ENCODE measurements at regions not wholly inside any gene's neighbourhood (a gene's known extent, or its start where the extent isn't known, plus 50 kb on each side); places are given as distances from the start of the nearest gene placed in this dataset.

GRCh38 chr21:24294171-24294570 is 1313.1 kb downstream of the MRPL39 start:
- DNase-seq = no peak
- Histone ChIP-seq H3K36me3 (no peaks in the 10 kb centered on the region), H3K27ac (no peak overlapping the region), H3K9me3 (no peaks in the 10 kb centered on the region), H3K27me3 (no peaks in the 10 kb centered on the region), H3K4me3 (no peak overlapping the region), H3K4me1 (ENCODE audit: insufficient read depth) (no peaks in the 10 kb centered on the region)
- TF ChIP-seq EP300 (IDR thresholded peaks at IDR 0.05) = no peak
- intact Hi-C loops (cut with DNase I) = no loop called here
- WGBS, 3 donors = 58 to 78% (median 61%) methylated on average over 2 of the region's 2 CpGs

GRCh38 chr21:24290151-24290833 is 1317.0 kb downstream of the MRPL39 start:
- Histone ChIP-seq H3K4me1 (ENCODE audit: insufficient read depth) (no peaks in the 10 kb centered on the region), H3K9me3 (no peaks in the 10 kb centered on the region), H3K4me3 (no peak overlapping the region), H3K27me3 (no peaks in the 10 kb centered on the region), H3K27ac (no peak overlapping the region), H3K36me3 (no peaks in the 10 kb centered on the region)
- WGBS, 3 donors = 62 to 75% (median 69%) methylated on average over 6 of the region's 6 CpGs
- intact Hi-C loops (cut with DNase I) = no loop called here
- DNase-seq = no peak
- TF ChIP-seq CTCF (IDR thresholded peaks at IDR 0.05) (no peak), EP300 (IDR thresholded peaks at IDR 0.05) (no peak), POLR2A (IDR thresholded peaks at IDR 0.05) (no peak)

DNA sequence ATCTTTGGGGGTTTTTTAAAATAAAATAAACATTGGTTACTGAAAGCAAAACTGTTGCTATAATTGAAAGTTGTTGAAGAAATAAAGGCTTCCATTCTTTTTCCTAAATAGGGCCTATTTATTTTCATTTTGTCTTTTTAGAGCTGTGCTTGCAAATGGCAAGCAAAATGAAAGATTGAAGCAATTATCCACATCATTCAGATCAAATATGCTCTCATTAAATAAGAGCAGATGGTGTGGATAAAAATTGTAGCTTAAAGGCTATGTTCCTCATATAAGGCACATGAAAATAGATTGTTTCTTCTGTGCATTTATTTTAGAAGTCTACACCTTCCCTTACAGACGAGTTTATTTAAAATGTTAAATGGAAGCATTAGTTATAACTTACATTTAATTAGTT is 1317.7 kb downstream of the MRPL39 start:
- intact Hi-C loops (cut with DNase I) = no loop called here
- Histone ChIP-seq H3K27me3 (no peaks in the 10 kb centered on the region), H3K9me3 (no peaks in the 10 kb centered on the region)

DNA sequence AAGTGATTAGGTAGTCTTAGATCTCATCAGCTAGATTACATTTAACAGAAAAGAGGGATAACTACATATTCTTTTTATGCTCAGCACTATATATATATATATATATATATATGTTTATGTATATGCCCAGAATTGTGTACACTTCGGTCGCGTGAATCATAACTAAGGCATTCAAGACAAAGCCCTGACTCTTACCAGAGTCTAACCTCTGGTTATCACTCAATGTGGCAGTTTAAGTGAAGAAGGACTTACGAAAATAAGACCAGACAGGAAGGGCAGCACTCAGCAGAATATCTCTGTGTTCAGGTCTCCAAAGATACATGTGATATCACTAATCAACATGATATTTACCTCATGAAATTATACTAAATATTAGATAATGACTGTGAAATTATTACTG is 1326.7 kb downstream of the MRPL39 start:
- TF ChIP-seq EP300 (IDR thresholded peaks at IDR 0.05) (no peak), POLR2A (IDR thresholded peaks at IDR 0.05) (no peak), CTCF (IDR thresholded peaks at IDR 0.05) (no peak)
- H3K27me3 ChIP-seq = no peaks in the 10 kb centered on the region
- WGBS, 3 donors = 79 to 91% (median 85%) methylated on average over 4 of the region's 4 CpGs
- no peak overlapping the region for H3K4me3 ChIP-seq
- no peaks in the 10 kb centered on the region for H3K36me3 ChIP-seq
- H3K27ac ChIP-seq = no peak overlapping the region
- no peaks in the 10 kb centered on the region for H3K4me1 ChIP-seq (ENCODE audit: insufficient read depth)
- no peak for DNase-seq
- H3K9me3 ChIP-seq = no peaks in the 10 kb centered on the region
- intact Hi-C loops (cut with DNase I) = no loop called here

More for the DNA sequence above, 1317.7 kb downstream of the MRPL39 start:
- TF ChIP-seq EP300 (IDR thresholded peaks at IDR 0.05) = no peak
- no peak for TF ChIP-seq CTCF (IDR thresholded peaks at IDR 0.05)
- TF ChIP-seq POLR2A (IDR thresholded peaks at IDR 0.05) = no peak
- WGBS, 3 donors = 84 to 91% (median 89%) methylated on average over 1 of the region's 1 CpG
- Histone ChIP-seq H3K36me3 (no peaks in the 10 kb centered on the region), H3K27ac (no peak overlapping the region), H3K4me3 (no peak overlapping the region), H3K4me1 (ENCODE audit: insufficient read depth) (no peaks in the 10 kb centered on the region)
- no peak for DNase-seq

- intact Hi-C loops (cut with DNase I) = no loop called here
- WGBS, 3 donors = 88 to 93% (median 91%) methylated on average over 2 of the region's 2 CpGs
- no peak for DNase-seq
- Histone ChIP-seq H3K4me1 (ENCODE audit: insufficient read depth) (no peaks in the 10 kb centered on the region), H3K4me3 (no peak overlapping the region), H3K9me3 (no peaks in the 10 kb centered on the region), H3K27ac (no peak overlapping the region), H3K27me3 (no peaks in the 10 kb centered on the region), H3K36me3 (no peaks in the 10 kb centered on the region)
- TF ChIP-seq POLR2A (IDR thresholded peaks at IDR 0.05) = no peak
- no peak for TF ChIP-seq EP300 (IDR thresholded peaks at IDR 0.05)
- no peak for TF ChIP-seq CTCF (IDR thresholded peaks at IDR 0.05)
These were observed 1328.6 kb downstream of the MRPL39 start for GRCh38 chr21:24278711-24279110.
